ENCODE measurements at regions not wholly inside any gene's neighbourhood (a gene's known extent, or its start where the extent isn't known, plus 50 kb on each side); places are given as distances from the start of the nearest gene placed in this dataset.
"Not testable (repeated sequence)": the region's sequence is repeated elsewhere in the genome, so short reads cannot be mapped to it uniquely, and the experiment has no call there.

- Histone ChIP-seq H3K9me2 (replicated peaks; ENCODE audit: control insufficient read depth, low read length) (no peaks in the 10 kb centered on the region), H3K4me1 (ENCODE audit: control insufficient read depth, low read length) (no peaks in the 10 kb centered on the region), H3K27ac (ENCODE audit: low read depth, low read length) (no peak overlapping the region), H3K9me3 (ENCODE audit: control insufficient read depth, insufficient read depth, low read length) (no peaks in the 10 kb centered on the region), H3F3A (ENCODE audit: control insufficient read depth, insufficient read depth) (no peaks in the 10 kb centered on the region), H3K36me3 (ENCODE audit: control insufficient read depth, low read length) (no peaks in the 10 kb centered on the region), H3K4me2 (ENCODE audit: low read length) (no peak overlapping the region), H4K20me1 (ENCODE audit: control insufficient read depth, insufficient read depth, low read depth, low read length) (no peaks in the 10 kb centered on the region), H3K27me3 (ENCODE audit: control insufficient read depth, low read length) (no peaks in the 10 kb centered on the region), H3K79me2 (ENCODE audit: control insufficient read depth, low read length) (no peaks in the 10 kb centered on the region), H3K4me3 (ENCODE audit: low read length) (no peak overlapping the region)
- TF ChIP-seq CTCF (IDR thresholded peaks at IDR 0.05; ENCODE audit: low read depth, low read length, poor library complexity, severe bottlenecking) (no peak), EZH2phosphoT487 (IDR thresholded peaks at IDR 0.05; ENCODE audit: borderline replicate concordance, low read length) (no peak)
These were observed 134.1 kb upstream of the RXFP2 start for GRCh38 chr13:31605076-31605860.

DNA sequence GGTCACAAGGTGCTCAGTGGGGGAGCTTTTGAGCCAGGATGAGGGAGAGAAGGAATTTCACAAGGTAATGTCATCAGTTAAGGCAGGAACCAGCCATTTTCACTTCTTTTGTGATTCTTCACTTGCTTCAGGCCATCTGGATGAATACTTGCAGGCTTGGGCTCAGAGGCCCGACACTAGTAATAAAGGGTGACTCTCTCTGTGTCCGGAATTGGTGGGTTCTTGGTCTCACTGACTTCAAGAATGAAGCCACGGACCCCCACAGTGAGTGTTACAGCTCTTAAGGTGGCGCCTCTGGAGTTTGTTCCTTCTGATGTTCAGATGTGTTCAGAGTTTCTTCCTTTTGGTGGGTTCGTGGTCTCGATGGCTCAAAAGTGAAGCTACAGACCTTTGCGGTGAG, 131.8 kb upstream of the RXFP2 start:
- not testable (repeated sequence) for H3K9me3 ChIP-seq (ENCODE audit: control insufficient read depth, insufficient read depth, low read length); H3F3A ChIP-seq (ENCODE audit: control insufficient read depth, insufficient read depth); H3K27ac ChIP-seq (ENCODE audit: low read depth, low read length)

GRCh38 chr13:31608780-31609179, 130.5 kb upstream of the RXFP2 start:
- not testable (repeated sequence) for H3K9me2 ChIP-seq (replicated peaks; ENCODE audit: control insufficient read depth, low read length); H3K4me2 ChIP-seq (ENCODE audit: low read length); H3K27me3 ChIP-seq (ENCODE audit: control insufficient read depth, low read length); H3K79me2 ChIP-seq (ENCODE audit: control insufficient read depth, low read length); H3K4me1 ChIP-seq (ENCODE audit: control insufficient read depth, low read length); H4K20me1 ChIP-seq (ENCODE audit: control insufficient read depth, insufficient read depth, low read depth, low read length); H3K36me3 ChIP-seq (ENCODE audit: control insufficient read depth, low read length); H3K27ac ChIP-seq (ENCODE audit: low read depth, low read length); H3K4me3 ChIP-seq (ENCODE audit: low read length); H3F3A ChIP-seq (ENCODE audit: control insufficient read depth, insufficient read depth); H3K9me3 ChIP-seq (ENCODE audit: control insufficient read depth, insufficient read depth, low read length)

More for the DNA sequence above, 131.8 kb upstream of the RXFP2 start:
- H3K9me2 ChIP-seq (replicated peaks; ENCODE audit: control insufficient read depth, low read length); H3K4me3 ChIP-seq (ENCODE audit: low read length); H3K79me2 ChIP-seq (ENCODE audit: control insufficient read depth, low read length); H4K20me1 ChIP-seq (ENCODE audit: control insufficient read depth, insufficient read depth, low read depth, low read length); H3K36me3 ChIP-seq (ENCODE audit: control insufficient read depth, low read length); H3K4me2 ChIP-seq (ENCODE audit: low read length); H3K27me3 ChIP-seq (ENCODE audit: control insufficient read depth, low read length); H3K4me1 ChIP-seq (ENCODE audit: control insufficient read depth, low read length): not testable (repeated sequence)

DNA sequence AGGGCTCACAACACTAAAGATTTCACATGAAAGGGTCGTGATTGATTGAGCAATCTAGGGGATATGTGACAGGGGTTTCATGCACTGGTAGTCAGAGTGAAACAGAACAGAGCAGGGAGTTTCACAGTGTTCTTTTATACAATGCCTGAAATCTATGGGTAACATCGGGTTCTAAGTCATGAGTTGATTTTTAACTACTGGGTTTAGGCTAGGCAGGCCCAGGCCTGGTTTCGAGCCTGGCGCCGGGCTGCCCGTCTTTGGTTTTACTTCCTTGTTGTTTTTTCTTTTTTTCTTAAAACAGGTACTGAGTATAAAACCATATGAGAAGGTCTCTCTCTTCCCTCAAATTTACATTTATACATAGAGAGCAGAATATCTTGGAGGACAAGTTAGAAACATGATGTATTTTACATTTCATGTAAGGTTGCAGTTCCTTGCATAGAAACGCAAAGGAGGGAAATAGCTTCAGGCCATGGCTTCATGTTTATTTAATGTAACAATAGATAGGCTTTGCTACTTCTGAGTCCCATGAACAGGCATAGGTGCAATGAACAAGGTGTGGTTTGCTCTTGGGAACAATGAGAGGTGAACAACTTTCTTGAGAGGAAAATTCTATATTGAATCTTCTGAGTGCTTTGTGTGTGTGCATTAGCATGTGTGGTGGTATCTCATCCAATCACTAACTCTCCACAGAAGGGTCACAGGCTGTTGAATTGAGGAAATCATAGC, 128.9 kb upstream of the RXFP2 start:
- no peak overlapping the region for H3K4me3 ChIP-seq (ENCODE audit: low read length)
- no peaks in the 10 kb centered on the region for H3K27me3 ChIP-seq (ENCODE audit: control insufficient read depth, low read length)
- H3K27ac ChIP-seq (ENCODE audit: low read depth, low read length) = no peak overlapping the region
- H3K4me1 ChIP-seq (ENCODE audit: control insufficient read depth, low read length) = no peaks in the 10 kb centered on the region
- no peaks in the 10 kb centered on the region for H3F3A ChIP-seq (ENCODE audit: control insufficient read depth, insufficient read depth)
- no peaks in the 10 kb centered on the region for H3K36me3 ChIP-seq (ENCODE audit: control insufficient read depth, low read length)
- TF ChIP-seq EZH2phosphoT487 (IDR thresholded peaks at IDR 0.05; ENCODE audit: borderline replicate concordance, low read length) (no peak), CTCF (IDR thresholded peaks at IDR 0.05; ENCODE audit: low read depth, low read length, poor library complexity, severe bottlenecking) (no peak)
- no peak overlapping the region for H3K4me2 ChIP-seq (ENCODE audit: low read length)
- no peaks in the 10 kb centered on the region for H3K79me2 ChIP-seq (ENCODE audit: control insufficient read depth, low read length)
- H3K9me3 ChIP-seq (ENCODE audit: control insufficient read depth, insufficient read depth, low read length) = no peaks in the 10 kb centered on the region
- H3K9me2 ChIP-seq (replicated peaks; ENCODE audit: control insufficient read depth, low read length) = no peaks in the 10 kb centered on the region
- no peaks in the 10 kb centered on the region for H4K20me1 ChIP-seq (ENCODE audit: control insufficient read depth, insufficient read depth, low read depth, low read length)
